ENCODE measurements at regions not wholly inside any gene's neighbourhood (a gene's known extent, or its start where the extent isn't known, plus 50 kb on each side); places are given as distances from the start of the nearest gene placed in this dataset.

GRCh38 chr11:122423273-122423672, 232.2 kb upstream of the UBASH3B start:
- TF ChIP-seq CTCF (IDR thresholded peaks at IDR 0.05; ENCODE audit: low read depth, low read length): no peak
- DNase-seq (ENCODE audit: low read depth in 2 of 2): no peak
- no peak overlapping the region for H3K4me3 ChIP-seq (replicated peaks in 1 of 2; ENCODE audit: low read depth in 2 of 2, low read length in 2 of 2)

- H3K4me3 ChIP-seq (replicated peaks in 1 of 2; ENCODE audit: low read depth in 2 of 2, low read length in 2 of 2): no peak overlapping the region
- no peak for TF ChIP-seq CTCF (IDR thresholded peaks at IDR 0.05; ENCODE audit: low read depth, low read length)
- peak; percentile 5 to 40 for DNase-seq (ENCODE audit: low read depth in 2 of 2)
Observed at GRCh38 chr11:122422682-122423081, 232.8 kb upstream of the UBASH3B start.

GRCh38 chr11:122421702-122422101, 233.8 kb upstream of the UBASH3B start:
- no peak overlapping the region for H3K4me3 ChIP-seq (replicated peaks in 1 of 2; ENCODE audit: low read depth in 2 of 2, low read length in 2 of 2)
- TF ChIP-seq CTCF (IDR thresholded peaks at IDR 0.05; ENCODE audit: low read depth, low read length): no peak
- DNase-seq (ENCODE audit: low read depth in 2 of 2): no peak

GRCh38 chr11:122418032-122418431, 237.5 kb upstream of the UBASH3B start:
- TF ChIP-seq CTCF (IDR thresholded peaks at IDR 0.05; ENCODE audit: low read depth, low read length): no peak
- no peak overlapping the region for H3K4me3 ChIP-seq (replicated peaks in 1 of 2; ENCODE audit: low read depth in 2 of 2, low read length in 2 of 2)
- DNase-seq (ENCODE audit: low read depth in 2 of 2): no peak

GRCh38 chr11:122414406-122415018, 241.0 kb upstream of the UBASH3B start:
- TF ChIP-seq CTCF (IDR thresholded peaks at IDR 0.05; ENCODE audit: low read depth, low read length): no peak
- no peak overlapping the region for H3K4me3 ChIP-seq (replicated peaks in 1 of 2; ENCODE audit: low read depth in 2 of 2, low read length in 2 of 2)
- DNase-seq (ENCODE audit: low read depth in 2 of 2): no peak

GRCh38 chr11:122413677-122414076, 241.8 kb upstream of the UBASH3B start:
- no peak for TF ChIP-seq CTCF (IDR thresholded peaks at IDR 0.05; ENCODE audit: low read depth, low read length)
- no peak for DNase-seq (ENCODE audit: low read depth in 2 of 2)
- no peak overlapping the region for H3K4me3 ChIP-seq (replicated peaks in 1 of 2; ENCODE audit: low read depth in 2 of 2, low read length in 2 of 2)

GRCh38 chr11:122412581-122412980, 242.9 kb upstream of the UBASH3B start:
- TF ChIP-seq CTCF (IDR thresholded peaks at IDR 0.05; ENCODE audit: low read depth, low read length): no peak
- H3K4me3 ChIP-seq (replicated peaks in 1 of 2; ENCODE audit: low read depth in 2 of 2, low read length in 2 of 2): no peak overlapping the region
- DNase-seq (ENCODE audit: low read depth in 2 of 2): no peak

All from cardiac fibroblast (primary cell).